Liver (tissue), 3 donors: ENCODE measurements at regions not wholly inside any gene's neighbourhood (a gene's known extent, or its start where the extent isn't known, plus 50 kb on each side); places are given as distances from the start of the nearest gene placed in this dataset.

ENCODE experiments used
- ATF3 ChIP-seq: IDR thresholded peaks from 2 replicates; pipeline ENCODE4 v1.6.1; 2016; ENCODE audit warnings: antibody characterized with exemption
- CTCF ChIP-seq: fragments of 150-350 bp; IDR thresholded peaks from 2 replicates; pipeline ENCODE4 v1.5.1; 2017; ENCODE audit warnings: improper control_type of control experiment, low read depth, low read length; ENCODE audit not compliant: missing input control
- EGR1 ChIP-seq, 2 donors: IDR thresholded peaks; 2 replicates each; pipeline ENCODE4 v1.6.1; 2016 to 2018; ENCODE audit warnings: antibody characterized with exemption in 2 of 2, low read depth in 2 of 2
- GABPA ChIP-seq, 2 donors: IDR thresholded peaks in 1 of 2; conservative IDR thresholded peaks in 1 of 2; 2 replicates each; pipeline ENCODE4 v1.6.1; 2016; ENCODE audit warnings: antibody characterized with exemption in 2 of 2, mild to moderate bottlenecking in 1 of 2, moderate library complexity in 1 of 2
- HNF4G ChIP-seq: IDR thresholded peaks from 2 replicates; pipeline ENCODE4 v1.6.1; 2016; ENCODE audit warnings: antibody characterized with exemption
- JUND ChIP-seq, 2 donors: IDR thresholded peaks; 2 replicates each; pipeline ENCODE4 v1.6.1; 2016; ENCODE audit warnings: antibody characterized with exemption in 2 of 2
- MAX ChIP-seq: IDR thresholded peaks from 2 replicates; pipeline ENCODE4 v1.6.1; 2016; ENCODE audit warnings: antibody characterized with exemption
- RAD21 ChIP-seq, 2 donors: IDR thresholded peaks; 2 replicates each; pipeline ENCODE4 v1.6.1; 2016; ENCODE audit warnings: antibody characterized with exemption in 2 of 2, mild to moderate bottlenecking in 2 of 2
- REST ChIP-seq: IDR thresholded peaks from 2 replicates; pipeline ENCODE4 v1.6.1; 2016; ENCODE audit warnings: antibody characterized with exemption, mild to moderate bottlenecking
- RXRA ChIP-seq, 2 donors: IDR thresholded peaks; 2 replicates each; pipeline ENCODE4 v1.6.1; 2017 to 2018; ENCODE audit warnings: antibody characterized with exemption in 2 of 2, mild to moderate bottlenecking in 1 of 2
- TAF1 ChIP-seq: conservative IDR thresholded peaks from 2 replicates; pipeline ENCODE4 v1.6.1; 2016; ENCODE audit warnings: antibody characterized with exemption, mild to moderate bottlenecking
- YY1 ChIP-seq: IDR thresholded peaks from 2 replicates; pipeline ENCODE4 v1.6.1; 2016; ENCODE audit warnings: antibody characterized with exemption, mild to moderate bottlenecking
- ZBTB33 ChIP-seq: IDR thresholded peaks from 2 replicates; pipeline ENCODE4 v1.6.1; 2016; ENCODE audit warnings: antibody characterized with exemption
- donor health status: healthy.
- donor health status: healthy.

GRCh38 chr18:65021021-65021420, 729.8 kb upstream of the CDH7 start:
- no peak for TF ChIP-seq CTCF
- TF ChIP-seq MAX: no peak
- no peak for TF ChIP-seq TAF1
- no peak for TF ChIP-seq RXRA (IDR thresholded peaks at IDR 0.05)
- no peak for TF ChIP-seq JUND (IDR thresholded peaks at IDR 0.05)
- no peak for TF ChIP-seq ZBTB33
- no peak for TF ChIP-seq HNF4G
- TF ChIP-seq GABPA (IDR thresholded peaks at IDR 0.05 in 1 of 2, conservative IDR thresholded peaks at IDR 0.05 in 1 of 2): no peak
- no peak for TF ChIP-seq EGR1 (IDR thresholded peaks at IDR 0.05; ENCODE audit: low read depth in 2 of 2)
- TF ChIP-seq REST: no peak
- no peak for TF ChIP-seq RAD21 (IDR thresholded peaks at IDR 0.05)
- TF ChIP-seq YY1: no peak
- TF ChIP-seq ATF3: no peak
